HepG2 (cell line): ENCODE measurements at regions not wholly inside any gene's neighbourhood (a gene's known extent, or its start where the extent isn't known, plus 50 kb on each side); places are given as distances from the start of the nearest gene placed in this dataset.

ENCODE experiments used
- ATAC-seq: fragments of 200-7000 bp; cut with Tn5 transposase; 3 replicates; pipeline ENCODE4 v1.9.1; 2020; ENCODE audit warnings: mild to moderate bottlenecking, moderate library complexity
- BruUV-seq: library from RNA; stranded (reverse); fragments of 400-500 nt; replicated peaks from 2 replicates; lab custom pipeline; 2021; lab: Mats Ljungman, UMichigan
- CTCF ChIA-PET: fragments of 300-600 bp; formaldehyde crosslinking; extraction: SDS; loops from one replicate; lab custom pipeline; 2021; ENCODE audit warnings: low total read pairs, inconsistent platforms, low intra/inter-chr PET ratio; lab: Yijun Ruan, JAX
- POLR2A ChIA-PET: fragments of 350-600 bp; sonication (Branson Sonifier 250); formaldehyde crosslinking; loops from one replicate; lab custom pipeline; 2020; ENCODE audit warnings: antibody characterized with exemption, inconsistent platforms; lab: Yijun Ruan, JAX
- DNase-seq: peaks from one replicate; pipeline ENCODE4 v3.0.0-alpha.2; 2015; ENCODE audit warnings: low spot score
- FAIRE-seq: peaks from 3 replicates; lab custom pipeline; 2011; peaks lifted over from hg19 to GRCh38; lab: Jason Lieb, UNC
- H2AFZ ChIP-seq: one replicate; pipeline ENCODE4 v1.6.1; 2011; ENCODE audit warnings: low read length, inconsistent platforms
- H3K27ac ChIP-seq: fragments of 300-600 bp; 3 replicates; pipeline ENCODE4 v1.8.0; 2011; ENCODE audit warnings: mixed run types, mild to moderate bottlenecking, mixed read lengths, low read length, inconsistent platforms; ENCODE audit not compliant: insufficient read depth; ENCODE audit errors: extremely low read length
- H3K27me3 ChIP-seq, 2 experiments: fragments of 200-600 bp in 1 of 2; 2 replicates in 1 of 2; 3 replicates in 1 of 2; pipeline versions ENCODE4 v1.6.0 to v1.8.0; 2011; ENCODE audit warnings: low read length in 2 of 2, mild to moderate bottlenecking in 2 of 2, moderate library complexity in 2 of 2, inconsistent platforms in 1 of 2; ENCODE audit not compliant: insufficient read depth in 2 of 2, control insufficient read depth in 1 of 2
- H3K36me3 ChIP-seq, 2 experiments: fragments of 200-600 bp in 1 of 2; replicated peaks in 1 of 2; 2 replicates in 1 of 2; 3 replicates in 1 of 2; pipeline versions ENCODE4 v1.5.1 to v1.8.0; 2011; ENCODE audit warnings: low read length in 2 of 2, inconsistent platforms in 1 of 2; ENCODE audit not compliant: insufficient read depth in 2 of 2, control insufficient read depth in 1 of 2
- H3K4me1 ChIP-seq: 2 replicates; pipeline ENCODE4 v1.5.1; 2012; ENCODE audit warnings: low read length, inconsistent platforms; ENCODE audit not compliant: insufficient read depth
- H3K4me2 ChIP-seq: 2 replicates; pipeline ENCODE4 v1.6.0; 2011; ENCODE audit warnings: low read depth, low read length, inconsistent platforms
- H3K4me3 ChIP-seq, 3 experiments: fragments of 200-600 bp in 1 of 3; sonication (generic), shearing (Covaris generic) in 1 of 3; replicated peaks in 1 of 3; 2 replicates each; pipeline ENCODE4 v1.5.1; 2011 to 2016; ENCODE audit warnings: low read length in 3 of 3, inconsistent platforms in 2 of 3, low read depth in 2 of 3, mild to moderate bottlenecking in 2 of 3, control low read depth in 1 of 3, mixed read lengths in 1 of 3; ENCODE audit not compliant: insufficient read depth in 1 of 3
- H3K79me2 ChIP-seq: one replicate; pipeline ENCODE4 v1.6.1; 2011; ENCODE audit warnings: low read length, inconsistent platforms; ENCODE audit not compliant: insufficient read depth
- H3K9ac ChIP-seq: 2 replicates; pipeline ENCODE4 v1.6.0; 2011; ENCODE audit warnings: mild to moderate bottlenecking, low read depth, low read length, inconsistent platforms; ENCODE audit not compliant: insufficient read depth
- H3K9me3 ChIP-seq: 2 replicates; pipeline ENCODE4 v1.5.1; 2012; ENCODE audit warnings: mild to moderate bottlenecking, low read length
- H4K20me1 ChIP-seq: 2 replicates; pipeline ENCODE4 v1.6.0; 2011; ENCODE audit warnings: inconsistent platforms, mild to moderate bottlenecking, low read length, moderate library complexity; ENCODE audit not compliant: insufficient read depth
- ATF2 ChIP-seq: sonication (generic); formaldehyde crosslinking; IDR thresholded peaks from 2 replicates; pipeline ENCODE4 v1.4.0; 2020; ENCODE audit warnings: missing genetic modification reagents
- ATF7 ChIP-seq, 2 experiments: fragments of 450-650 bp in 1 of 2; sonication (generic) in 1 of 2; formaldehyde crosslinking in 1 of 2; IDR thresholded peaks; 2 replicates each; pipeline versions ENCODE4 v1.4.0 to v1.6.1; 2016 to 2020; ENCODE audit warnings: antibody characterized with exemption in 1 of 2, mild to moderate bottlenecking in 1 of 2, missing genetic modification reagents in 1 of 2
- CERS6 ChIP-seq: sonication (generic); formaldehyde crosslinking; IDR thresholded peaks from 2 replicates; pipeline ENCODE4 v1.5.0; 2020; ENCODE audit warnings: missing genetic modification reagents
- CREB1 ChIP-seq, 2 experiments: fragments of 450-650 bp in 1 of 2; IDR thresholded peaks; 2 replicates each; pipeline ENCODE4 v1.6.1; 2016 to 2017; ENCODE audit warnings: control low read depth in 1 of 2, mild to moderate bottlenecking in 1 of 2, missing compliant biosample characterization in 1 of 2, missing genetic modification characterization in 1 of 2
- GFI1 ChIP-seq: sonication (generic); formaldehyde crosslinking; IDR thresholded peaks from 2 replicates; pipeline ENCODE4 v1.5.0; 2020; ENCODE audit warnings: missing genetic modification reagents, mild to moderate bottlenecking, borderline replicate concordance
- JUNB ChIP-seq: sonication (generic); formaldehyde crosslinking; IDR thresholded peaks from 2 replicates; pipeline ENCODE4 v1.8.0; 2022; ENCODE audit warnings: missing genetic modification reagents, mild to moderate bottlenecking, borderline replicate concordance
- KDM6A ChIP-seq: IDR thresholded peaks from 2 replicates; pipeline ENCODE4 v1.6.1; 2016; ENCODE audit warnings: low read depth
- KLF11 ChIP-seq: IDR thresholded peaks from 2 replicates; pipeline ENCODE4 v1.6.1; 2016; ENCODE audit warnings: missing compliant biosample characterization
- KLF13 ChIP-seq: sonication (generic); formaldehyde crosslinking; IDR thresholded peaks from 2 replicates; pipeline ENCODE4 v1.4.0; 2020; ENCODE audit warnings: mild to moderate bottlenecking, missing genetic modification reagents
- NFIC ChIP-seq: IDR thresholded peaks from 2 replicates; pipeline ENCODE4 v1.6.1; 2012; ENCODE audit warnings: mild to moderate bottlenecking, low read length, inconsistent platforms
- YEATS2 ChIP-seq: sonication (generic); formaldehyde crosslinking; IDR thresholded peaks from 2 replicates; pipeline ENCODE4 v1.4.0; 2020; ENCODE audit warnings: missing genetic modification reagents, borderline replicate concordance
- ZNF382 ChIP-seq: sonication (generic); formaldehyde crosslinking; IDR thresholded peaks from 2 replicates; pipeline ENCODE4 v1.5.0; 2020; ENCODE audit warnings: missing genetic modification reagents, mild to moderate bottlenecking, borderline replicate concordance
- ZNF619 ChIP-seq: sonication (generic); formaldehyde crosslinking; IDR thresholded peaks from 2 replicates; pipeline ENCODE4 v1.4.0; 2020; ENCODE audit warnings: mild to moderate bottlenecking, missing genetic modification reagents
- ZSCAN20 ChIP-seq: sonication (generic); formaldehyde crosslinking; IDR thresholded peaks from 2 replicates; pipeline ENCODE4 v1.4.0; 2020; ENCODE audit warnings: missing genetic modification reagents, mild to moderate bottlenecking, borderline replicate concordance
- WGBS: methylation state at CpG from one replicate; pipeline ENCODE4 v1.1.6; 2017; ENCODE audit warnings: low lambda C conversion rate; 5-methylcytosine and 5-hydroxymethylcytosine counted together
- in situ Hi-C: cut with HindIII; loops from 2 replicates; pipeline ENCODE4 v1.10.0; 2017; ENCODE audit warnings: low pct_unique_long_range_greater_than_20kb; ENCODE audit not compliant: extremely low pct_ligation_motif_present
- intact Hi-C: fragments of 100-400 bp; cut with micrococcal nuclease; formaldehyde crosslinking; loops from one replicate; pipeline ENCODE4 v1.10.0; 2022; ENCODE audit not compliant: unreplicated experiment
- TF ChIP-seq, protein P1 (sequence below): sonication (generic); formaldehyde crosslinking; IDR thresholded peaks from 2 replicates; pipeline ENCODE4 v1.9.0; 2021; ENCODE audit warnings: missing genetic modification reagents, borderline replicate concordance
- TF ChIP-seq, protein P2 (sequence below): sonication (generic); formaldehyde crosslinking; IDR thresholded peaks from 2 replicates; pipeline ENCODE4 v1.8.1; 2023; ENCODE audit warnings: mild to moderate bottlenecking, missing genetic modification reagents, borderline replicate concordance

DNA sequence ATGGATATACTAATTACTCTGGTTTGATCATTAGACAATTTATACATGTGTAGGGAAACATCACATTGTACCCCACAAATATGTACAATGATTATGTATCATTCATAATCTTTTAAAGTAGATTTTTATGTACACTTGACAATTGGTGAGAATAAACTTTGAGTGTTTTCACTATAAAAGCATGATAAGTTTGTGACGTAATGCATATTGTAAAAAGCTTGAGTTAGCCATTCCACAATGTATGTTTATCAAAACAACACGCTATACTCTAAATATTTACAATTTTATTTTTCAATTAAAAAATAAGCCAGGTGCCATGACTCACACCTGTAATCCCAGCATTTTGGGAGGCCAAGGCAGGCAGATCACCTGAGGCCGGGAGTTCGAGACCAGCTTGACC lies 360.1 kb upstream of the ITGA1 start:
- Histone ChIP-seq H2AFZ (no peak overlapping the region), H4K20me1 (no peaks in the 10 kb centered on the region)
- DNase-seq: no peak
- TF ChIP-seq NFIC: no peak
- no peak for TF ChIP-seq ZNF382 (CRISPR knock-in tag)
- peak; percentile 79 for TF ChIP-seq ATF7 (IDR thresholded peaks at IDR 0.05)
- no peak for TF ChIP-seq ATF7 (CRISPR knock-in tag; IDR thresholded peaks at IDR 0.05)
- no peak for TF ChIP-seq KDM6A (CRISPR knock-in tag)
- TF ChIP-seq KLF11 (CRISPR knock-in tag): no peak
- no peak for TF ChIP-seq YEATS2 (CRISPR knock-in tag)
- no peak for TF ChIP-seq ATF2 (CRISPR knock-in tag)
- TF ChIP-seq ZSCAN20 (CRISPR knock-in tag): no peak
- TF ChIP-seq CERS6 (CRISPR knock-in tag): no peak
- no peak for TF ChIP-seq GFI1
- TF ChIP-seq ZNF619 (CRISPR knock-in tag): no peak
- TF ChIP-seq, protein P1, sequence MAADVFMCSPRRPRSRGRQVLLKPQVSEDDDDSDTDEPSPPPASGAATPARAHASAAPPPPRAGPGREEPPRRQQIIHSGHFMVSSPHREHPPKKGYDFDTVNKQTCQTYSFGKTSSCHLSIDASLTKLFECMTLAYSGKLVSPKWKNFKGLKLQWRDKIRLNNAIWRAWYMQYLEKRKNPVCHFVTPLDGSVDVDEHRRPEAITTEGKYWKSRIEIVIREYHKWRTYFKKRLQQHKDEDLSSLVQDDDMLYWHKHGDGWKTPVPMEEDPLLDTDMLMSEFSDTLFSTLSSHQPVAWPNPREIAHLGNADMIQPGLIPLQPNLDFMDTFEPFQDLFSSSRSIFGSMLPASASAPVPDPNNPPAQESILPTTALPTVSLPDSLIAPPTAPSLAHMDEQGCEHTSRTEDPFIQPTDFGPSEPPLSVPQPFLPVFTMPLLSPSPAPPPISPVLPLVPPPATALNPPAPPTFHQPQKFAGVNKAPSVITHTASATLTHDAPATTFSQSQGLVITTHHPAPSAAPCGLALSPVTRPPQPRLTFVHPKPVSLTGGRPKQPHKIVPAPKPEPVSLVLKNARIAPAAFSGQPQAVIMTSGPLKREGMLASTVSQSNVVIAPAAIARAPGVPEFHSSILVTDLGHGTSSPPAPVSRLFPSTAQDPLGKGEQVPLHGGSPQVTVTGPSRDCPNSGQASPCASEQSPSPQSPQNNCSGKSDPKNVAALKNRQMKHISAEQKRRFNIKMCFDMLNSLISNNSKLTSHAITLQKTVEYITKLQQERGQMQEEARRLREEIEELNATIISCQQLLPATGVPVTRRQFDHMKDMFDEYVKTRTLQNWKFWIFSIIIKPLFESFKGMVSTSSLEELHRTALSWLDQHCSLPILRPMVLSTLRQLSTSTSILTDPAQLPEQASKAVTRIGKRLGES (CRISPR knock-in tag): no peak
- peak; percentile 70 for TF ChIP-seq CREB1 (IDR thresholded peaks at IDR 0.05)
- no peak for TF ChIP-seq CREB1 (CRISPR knock-in tag; IDR thresholded peaks at IDR 0.05)
- TF ChIP-seq KLF13 (CRISPR knock-in tag): no peak
- no peak for TF ChIP-seq JUNB
- TF ChIP-seq, protein P2, sequence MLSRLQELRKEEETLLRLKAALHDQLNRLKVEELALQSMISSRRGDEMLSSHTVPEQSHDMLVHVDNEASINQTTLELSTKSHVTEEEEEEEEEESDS (CRISPR knock-in tag): no peak
- TF ChIP-seq, all 625 proteins: peak for 2
- H3K4me2 ChIP-seq: no peak overlapping the region
- peaks cover 5% of the 10 kb centered on the region for H3K9me3 ChIP-seq
- H3K9ac ChIP-seq: no peak overlapping the region
- FAIRE-seq (no peak), ATAC-seq (no peak)
- intact Hi-C loops (no loop called here), in situ Hi-C loops (no loop called here)
- H3K4me1 ChIP-seq: no peaks in the 10 kb centered on the region
- no peaks in the 10 kb centered on the region for H3K36me3 ChIP-seq
- ChIA-PET CTCF (no interaction called here), POLR2A (no interaction called here)
- no peak overlapping the region for H3K4me3 ChIP-seq
- H3K79me2 ChIP-seq: no peaks in the 10 kb centered on the region
- no peak overlapping the region for H3K27ac ChIP-seq
- WGBS: 35% methylated on average over 4 of the region's 4 CpGs
- no peaks in the 10 kb centered on the region for H3K27me3 ChIP-seq
- no TSS peak for BruUV-seq
